Dermis microvascular lymphatic vessel endothelial cell (primary cell): ENCODE measurements at regions not wholly inside any gene's neighbourhood (a gene's known extent, or its start where the extent isn't known, plus 50 kb on each side); places are given as distances from the start of the nearest gene placed in this dataset.
"Not testable (repeated sequence)": the region's sequence is repeated elsewhere in the genome, so short reads cannot be mapped to it uniquely, and the experiment has no call there.

ENCODE experiments used
- DNase-seq, 2 donors: peaks; one replicate each; pipeline versions ENCODE4 v3.0.0 to v3.0.0-alpha.2; 2010; ENCODE audit warnings: low read depth in 2 of 2

- no peak for DNase-seq
Measured at GRCh38 chr10:108562105-108562504, 1361.2 kb downstream of the XPNPEP1 start.

- peak; percentile 49 to 60 for DNase-seq
Measured at GRCh38 chr10:108561649-108562048, 1361.7 kb downstream of the XPNPEP1 start.

GRCh38 chr10:108560488-108560887 is 1362.8 kb downstream of the XPNPEP1 start:
- no peak for DNase-seq

- DNase-seq, result peak; percentile 27 to 84
Measured at GRCh38 chr10:108556186-108556585, 1367.1 kb downstream of the XPNPEP1 start.

GRCh38 chr10:108545921-108546320 is 1377.4 kb downstream of the XPNPEP1 start:
- DNase-seq, result no peak

GRCh38 chr10:108544500-108545120 is 1378.7 kb downstream of the XPNPEP1 start:
- DNase-seq, result peak; percentile 58 to 71

- DNase-seq, result not testable (repeated sequence)
Measured at GRCh38 chr10:108533551-108533950, 1369.0 kb upstream of the SORCS1 start.

GRCh38 chr10:108523016-108523800 is 1358.7 kb upstream of the SORCS1 start:
- peak; percentile 26 to 38 for DNase-seq

GRCh38 chr10:108521827-108522492 is 1357.5 kb upstream of the SORCS1 start:
- peak; percentile 18 to 49 for DNase-seq

- DNase-seq, result peak in 1 of 2 donors; percentile 12
Measured at GRCh38 chr10:108515821-108516220, 1351.3 kb upstream of the SORCS1 start.

GRCh38 chr10:108500396-108500795 is 1335.9 kb upstream of the SORCS1 start:
- DNase-seq, result no peak

GRCh38 chr10:108496106-108496505 is 1331.6 kb upstream of the SORCS1 start:
- DNase-seq, result no peak

GRCh38 chr10:108490944-108491343 is 1326.4 kb upstream of the SORCS1 start:
- DNase-seq, result no peak

- DNase-seq, result no peak
Measured at GRCh38 chr10:108471420-108471819, 1306.9 kb upstream of the SORCS1 start.

GRCh38 chr10:108469940-108470339 is 1305.4 kb upstream of the SORCS1 start:
- no peak for DNase-seq

- peak in 1 of 2 donors; percentile 25 for DNase-seq
Measured at GRCh38 chr10:108465871-108466641, 1301.5 kb upstream of the SORCS1 start.

- DNase-seq, result no peak
Measured at GRCh38 chr10:108462005-108462404, 1297.5 kb upstream of the SORCS1 start.

- no peak for DNase-seq
Measured at GRCh38 chr10:108454793-108455192, 1290.3 kb upstream of the SORCS1 start.

- no peak for DNase-seq
Measured at GRCh38 chr10:108454224-108454623, 1289.7 kb upstream of the SORCS1 start.

- DNase-seq, result no peak
Measured at GRCh38 chr10:108453166-108453565, 1288.7 kb upstream of the SORCS1 start.

- no peak for DNase-seq
Measured at GRCh38 chr10:108452533-108452932, 1288.0 kb upstream of the SORCS1 start.

- DNase-seq, result no peak
Measured at GRCh38 chr10:108450280-108450679, 1285.8 kb upstream of the SORCS1 start.
